ENCODE measurements at regions not wholly inside any gene's neighbourhood (a gene's known extent, or its start where the extent isn't known, plus 50 kb on each side); places are given as distances from the start of the nearest gene placed in this dataset.
"Not testable (repeated sequence)": the region's sequence is repeated elsewhere in the genome, so short reads cannot be mapped to it uniquely, and the experiment has no call there.

- no peak for DNase-seq
Measured at GRCh38 chr6:9361749-9362148, 926.4 kb upstream of the SLC35B3 start.

DNA sequence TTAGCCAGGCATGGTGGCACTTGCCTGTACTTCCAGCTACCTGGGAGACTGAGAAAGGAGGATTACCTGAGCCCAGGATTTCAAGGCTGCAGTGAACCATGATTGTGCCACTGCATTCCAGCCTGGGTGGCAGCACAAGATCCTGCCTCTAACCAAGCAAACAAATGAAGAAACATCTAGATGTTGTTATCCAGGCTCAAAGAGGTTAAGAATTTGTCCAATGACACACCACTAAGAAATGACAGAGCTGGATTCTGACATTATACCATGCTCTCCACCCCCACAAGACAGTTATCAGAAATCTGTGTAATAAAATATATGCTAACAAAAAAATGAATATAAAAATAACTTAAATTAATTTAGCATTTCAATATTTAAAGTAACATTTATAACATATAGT is 925.5 kb upstream of the SLC35B3 start:
- no peak for DNase-seq

- no peak for DNase-seq
Measured at GRCh38 chr6:9347608-9348007, 912.3 kb upstream of the SLC35B3 start.

GRCh38 chr6:9346923-9347322 is 911.6 kb upstream of the SLC35B3 start:
- no peak for DNase-seq

GRCh38 chr6:9335431-9335830 is 900.1 kb upstream of the SLC35B3 start:
- no peak for DNase-seq

DNA sequence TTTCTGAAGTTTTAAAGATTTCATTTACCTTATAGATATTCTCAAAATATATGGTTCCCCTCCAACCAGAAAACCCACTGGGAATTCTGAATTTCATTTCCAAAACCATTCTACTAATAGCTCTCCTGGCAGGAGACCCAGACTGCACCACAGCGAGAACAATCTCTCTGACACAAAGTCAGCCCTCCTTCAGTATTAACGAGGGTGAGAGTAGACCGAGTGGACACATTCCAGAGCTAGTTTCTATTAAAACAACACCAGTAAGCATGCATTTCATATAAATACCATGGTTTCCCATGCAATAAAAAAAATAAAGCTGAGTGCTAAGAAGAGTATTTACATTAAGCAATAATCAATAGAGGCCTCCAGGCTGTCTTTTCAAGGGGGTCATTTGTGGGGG is 899.6 kb upstream of the SLC35B3 start:
- no peak for DNase-seq

DNA sequence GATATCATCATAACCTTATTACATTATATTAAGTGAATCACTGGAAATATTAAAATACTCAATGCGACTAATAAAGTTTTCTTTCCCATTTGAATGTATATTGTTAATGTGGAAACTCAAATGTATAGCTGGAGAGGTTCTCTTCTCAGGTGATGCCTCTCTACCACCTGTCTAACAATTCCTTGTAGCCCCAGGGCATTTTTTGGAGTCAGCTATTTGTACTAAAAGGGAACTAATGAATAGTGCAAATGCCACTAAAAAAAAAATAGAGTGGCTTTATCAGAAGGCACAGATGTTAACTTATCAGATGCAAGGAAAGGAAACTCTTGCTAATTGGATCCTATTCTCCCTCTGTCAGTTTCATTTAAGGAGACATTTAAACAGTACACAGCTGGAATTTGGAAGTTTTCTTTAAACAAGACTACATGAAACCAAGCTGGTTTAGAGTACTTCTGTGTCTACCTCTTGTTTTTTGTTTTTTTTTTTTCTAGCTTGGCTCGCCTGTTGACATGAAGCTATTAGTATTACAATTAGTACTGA is 897.0 kb upstream of the SLC35B3 start:
- DNase-seq = no peak

DNA sequence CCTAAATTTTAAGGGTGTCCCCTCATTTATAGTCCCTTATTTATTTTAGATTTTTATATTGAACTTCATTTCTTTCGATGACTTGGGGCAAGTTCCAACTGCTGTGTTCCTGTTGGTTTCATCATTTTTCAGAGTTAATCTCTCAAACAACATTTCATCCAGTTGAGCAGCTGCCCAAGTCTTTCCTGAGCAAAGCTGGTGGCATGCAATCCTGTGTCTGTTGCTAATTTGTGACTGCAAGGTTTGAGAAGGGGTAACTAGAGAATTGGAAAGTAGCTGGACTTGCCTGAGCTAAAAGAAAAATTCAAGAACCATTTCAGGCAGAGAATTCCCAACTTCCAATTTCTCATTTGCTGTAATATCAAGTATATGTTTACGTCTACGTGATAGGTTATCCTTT is 881.5 kb upstream of the SLC35B3 start:
- DNase-seq = no peak

- no peak for DNase-seq
Measured at GRCh38 chr6:9315966-9316650, 880.8 kb upstream of the SLC35B3 start.

GRCh38 chr6:9308284-9308683 is 872.9 kb upstream of the SLC35B3 start:
- DNase-seq = no peak

DNA sequence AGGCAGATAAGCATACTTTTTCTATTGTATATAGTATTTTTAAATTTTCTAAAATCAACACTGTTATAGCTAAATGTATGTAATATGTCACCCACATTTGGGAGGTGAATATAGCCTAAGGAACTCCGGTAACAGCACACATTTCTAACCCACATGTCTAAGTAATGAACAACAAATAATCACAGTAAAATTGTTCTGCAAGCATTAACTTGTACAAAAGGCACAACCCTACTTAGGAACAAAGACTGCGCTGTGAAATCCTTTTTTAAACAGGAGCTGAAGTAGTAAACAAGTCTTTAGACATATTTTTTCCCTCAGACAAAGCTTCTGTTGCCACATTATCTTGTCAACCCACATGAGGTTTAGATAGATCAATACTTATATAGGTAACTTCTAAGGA is 872.4 kb upstream of the SLC35B3 start:
- no peak for DNase-seq

DNA sequence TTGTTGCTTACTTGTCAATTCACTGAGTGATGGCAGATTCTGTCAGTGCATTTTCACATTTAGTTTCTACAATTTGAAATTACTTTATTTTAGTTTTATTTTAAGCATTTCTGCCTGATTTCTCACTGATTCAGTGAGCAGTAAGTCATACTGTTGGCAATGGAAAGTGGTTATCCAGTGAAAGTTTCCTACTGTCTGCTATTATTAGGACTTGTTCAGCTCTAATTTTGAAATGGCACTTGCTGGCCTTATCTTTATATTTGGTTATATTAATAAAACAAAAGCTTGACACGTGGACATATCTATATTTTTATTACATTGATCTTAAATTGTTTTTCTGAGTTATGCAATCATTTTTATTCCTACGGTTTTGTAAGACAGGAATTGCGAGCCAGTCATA is 871.8 kb upstream of the SLC35B3 start:
- DNase-seq = no peak

- DNase-seq = no peak
Measured at GRCh38 chr6:9295644-9296043, 860.3 kb upstream of the SLC35B3 start.

GRCh38 chr6:9292975-9293374 is 857.6 kb upstream of the SLC35B3 start:
- no peak for DNase-seq

DNA sequence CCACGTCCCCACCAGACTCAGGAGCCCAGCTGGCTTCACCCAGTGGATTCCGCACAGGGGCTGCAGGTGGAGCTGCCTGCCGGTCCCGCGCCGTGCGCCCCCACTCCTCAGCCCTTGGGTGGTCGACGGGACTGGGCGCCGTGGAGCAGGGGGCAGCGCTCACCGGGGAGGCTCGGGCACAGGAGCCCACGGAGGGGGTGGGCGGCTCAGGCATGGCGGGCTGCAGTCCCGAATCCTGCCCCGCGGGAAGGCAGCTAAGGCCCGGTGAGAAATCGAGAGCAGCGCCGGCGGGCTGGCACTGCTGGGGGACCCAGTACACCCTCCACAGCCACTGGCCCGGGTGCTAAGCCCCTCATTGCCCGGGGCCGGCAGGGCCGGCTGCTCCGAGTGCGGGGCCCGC is 855.0 kb upstream of the SLC35B3 start:
- not testable (repeated sequence) for DNase-seq

DNA sequence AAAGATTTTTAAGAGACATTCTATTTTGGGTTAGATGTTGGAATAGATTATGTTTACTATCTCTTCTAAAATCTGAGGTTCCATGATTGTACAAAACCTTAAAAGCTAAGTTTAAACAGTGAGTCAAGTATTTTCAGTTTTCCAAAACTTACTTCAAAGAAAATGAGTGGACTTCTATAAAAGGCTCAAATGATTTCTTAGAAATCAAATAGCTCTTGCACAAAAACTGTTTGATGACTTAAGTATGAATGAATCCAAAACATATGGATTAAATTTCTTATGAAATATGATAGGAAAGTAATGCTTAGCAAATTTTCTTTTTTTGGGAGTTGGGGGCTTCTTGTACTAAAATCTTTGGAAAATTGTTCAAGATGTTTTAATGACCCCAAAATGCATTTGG is 837.3 kb upstream of the SLC35B3 start:
- DNase-seq = no peak

DNA sequence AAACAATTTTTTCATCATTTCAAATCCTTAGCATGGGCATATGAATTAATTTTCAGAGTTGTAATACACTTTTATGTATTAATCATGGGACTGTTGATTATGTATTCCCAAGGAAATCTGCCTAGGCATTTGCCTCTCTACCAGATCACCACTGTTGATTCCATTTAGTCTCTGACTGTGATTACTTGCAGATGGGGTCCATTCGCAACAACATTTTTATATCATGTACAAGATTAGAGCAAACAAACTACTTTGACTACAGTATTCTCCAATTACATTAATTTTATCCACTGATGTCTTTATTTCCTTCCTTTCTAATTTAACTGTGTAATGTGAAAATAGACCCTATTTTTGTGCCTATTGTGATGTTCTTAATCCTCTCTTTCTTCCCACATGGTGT is 831.4 kb upstream of the SLC35B3 start:
- DNase-seq = no peak

DNA sequence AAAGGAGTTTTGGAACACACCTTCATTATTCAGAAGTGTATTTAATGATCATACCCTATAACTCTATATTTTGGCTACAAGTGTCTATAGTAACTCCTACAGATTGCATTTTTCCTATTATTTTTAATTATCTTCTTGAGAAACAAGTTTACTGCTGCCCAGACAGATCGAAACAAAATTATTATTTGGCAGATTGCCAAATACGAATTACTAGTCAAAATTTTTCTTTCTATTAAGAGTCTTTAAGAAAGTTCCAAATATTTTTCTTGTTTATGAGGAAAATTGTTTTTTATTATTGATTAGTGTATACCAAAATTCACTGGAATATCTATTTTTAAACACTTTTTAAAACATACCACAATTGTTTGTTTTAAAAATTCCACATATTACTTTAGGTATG is 821.9 kb upstream of the SLC35B3 start:
- DNase-seq = no peak

GRCh38 chr6:9254251-9254650 is 818.9 kb upstream of the SLC35B3 start:
- DNase-seq = no peak

DNA sequence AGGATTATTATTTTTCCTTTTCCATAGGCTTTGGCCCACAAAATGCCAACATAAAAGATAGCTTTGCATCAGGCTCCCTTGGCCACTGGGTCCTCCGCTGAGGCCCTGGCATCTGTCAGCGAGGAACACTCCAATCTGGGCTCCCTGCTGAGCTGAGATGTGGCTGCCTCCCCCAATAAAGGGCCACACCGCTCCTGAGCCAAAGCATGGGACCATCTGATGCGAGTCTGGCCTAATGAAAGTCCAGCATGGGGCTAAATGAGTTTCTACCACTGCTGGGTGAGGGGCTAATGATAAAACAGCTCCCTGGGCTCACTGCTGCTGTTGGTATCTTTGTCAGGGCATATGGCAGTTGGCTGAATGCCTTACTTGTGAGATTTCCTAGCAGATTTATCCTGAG is 817.5 kb upstream of the SLC35B3 start:
- no peak for DNase-seq

- no peak for DNase-seq
Measured at GRCh38 chr6:9250852-9251251, 815.5 kb upstream of the SLC35B3 start.

DNA sequence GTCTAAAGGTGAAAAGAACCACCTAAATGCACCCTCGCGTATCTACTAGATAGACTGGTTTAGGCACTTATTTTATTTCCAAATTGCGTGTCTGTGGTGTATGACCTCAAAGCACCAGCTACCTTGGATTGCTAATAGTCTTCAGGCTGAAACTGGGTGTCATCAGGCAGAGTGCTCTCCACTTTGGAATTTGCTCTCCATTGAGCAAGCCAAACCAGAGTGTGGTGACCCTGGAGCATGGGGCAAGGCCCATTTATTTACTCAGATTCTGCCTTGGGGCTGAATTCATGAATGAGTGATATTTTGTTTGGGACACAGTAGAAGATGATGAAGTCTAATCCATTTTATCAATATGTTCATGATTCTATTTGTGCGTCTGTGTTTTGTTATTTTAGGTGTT is 812.8 kb upstream of the SLC35B3 start:
- DNase-seq = no peak

- no peak for DNase-seq
Measured at GRCh38 chr6:9240861-9241260, 805.5 kb upstream of the SLC35B3 start.

DNA sequence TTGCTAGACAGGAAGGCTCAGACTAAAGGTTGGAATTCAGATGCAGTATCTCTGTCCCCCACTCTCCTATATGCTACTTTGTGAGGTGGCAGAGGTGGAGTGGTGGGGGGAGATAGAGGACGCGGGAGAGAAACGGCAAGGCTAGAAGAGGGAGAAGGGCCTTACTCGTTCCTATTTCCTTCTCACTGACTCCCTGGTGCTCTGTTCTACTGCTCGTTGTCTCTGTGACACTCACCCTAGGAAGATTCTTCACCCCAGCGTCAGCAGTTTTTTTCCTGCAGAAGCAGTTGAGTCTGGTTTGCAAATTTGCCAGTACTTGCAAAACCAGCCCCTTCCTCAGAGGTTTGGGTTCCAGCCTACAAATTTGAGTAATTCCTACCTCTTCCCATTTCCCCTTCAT is 801.1 kb upstream of the SLC35B3 start:
- no peak for DNase-seq

- no peak for DNase-seq
Measured at GRCh38 chr6:9233686-9234085, 798.3 kb upstream of the SLC35B3 start.

Measured in stimulated activated CD4-positive, alpha-beta T cell treated with anti-CD3 and anti-CD28 coated beads, Interleukin-4, amount 100 ng/mL, for 4 hours (primary cell).